RWPE2 (cell line): ENCODE measurements at regions not wholly inside any gene's neighbourhood (a gene's known extent, or its start where the extent isn't known, plus 50 kb on each side); places are given as distances from the start of the nearest gene placed in this dataset.
A peak's percentile ranks its signal among the peaks of the same experiment; 100 is the strongest.
"Not testable (repeated sequence)": the region's sequence is repeated elsewhere in the genome, so short reads cannot be mapped to it uniquely, and the experiment has no call there.

Source experiments
- ATAC-seq: fragments of 200-7000 bp; cut with Tn5 transposase; 3 replicates; pipeline ENCODE4 v1.9.1; 2021; ENCODE audit warnings: low read depth
- DNase-seq: peaks from one replicate; pipeline ENCODE4 v3.0.0-alpha.2; 2020; ENCODE audit warnings: low spot score
- H3K27ac ChIP-seq: fragments of 450-650 bp; 2 replicates; pipeline ENCODE4 v1.5.1; 2017; ENCODE audit warnings: mild to moderate bottlenecking; ENCODE audit not compliant: poor library complexity, severe bottlenecking
- H3K27me3 ChIP-seq: fragments of 250-450 bp; sonication (Bioruptor Pico); 2 replicates; pipeline ENCODE4 v1.5.1; 2021; ENCODE audit warnings: mild to moderate bottlenecking, moderate library complexity; ENCODE audit not compliant: insufficient read depth, poor library complexity, severe bottlenecking
- H3K36me3 ChIP-seq: fragments of 250-450 bp; sonication (Bioruptor Pico); 2 replicates; pipeline ENCODE4 v1.5.1; 2020; ENCODE audit warnings: low read depth, mild to moderate bottlenecking, moderate library complexity
- H3K4me1 ChIP-seq: fragments of 250-450 bp; sonication (Bioruptor Pico); 2 replicates; pipeline ENCODE4 v1.5.1; 2021; ENCODE audit warnings: mild to moderate bottlenecking, moderate library complexity; ENCODE audit not compliant: insufficient read depth, poor library complexity, severe bottlenecking
- H3K4me3 ChIP-seq: fragments of 250-450 bp; sonication (Bioruptor Pico); 2 replicates; pipeline ENCODE4 v1.5.1; 2021; ENCODE audit warnings: mild to moderate bottlenecking, moderate library complexity; ENCODE audit not compliant: severe bottlenecking
- H3K9me3 ChIP-seq: fragments of 250-450 bp; sonication (Bioruptor Pico); 2 replicates; pipeline ENCODE4 v1.5.1; 2021; ENCODE audit warnings: mild to moderate bottlenecking, moderate library complexity; ENCODE audit not compliant: severe bottlenecking
- TF ChIP-seq, protein P1 (sequence below): fragments of 450-650 bp; IDR thresholded peaks from one replicate; pipeline ENCODE4 v1.5.1; 2017; ENCODE audit warnings: mild to moderate bottlenecking, moderate library complexity; ENCODE audit not compliant: poor library complexity, severe bottlenecking

DNA sequence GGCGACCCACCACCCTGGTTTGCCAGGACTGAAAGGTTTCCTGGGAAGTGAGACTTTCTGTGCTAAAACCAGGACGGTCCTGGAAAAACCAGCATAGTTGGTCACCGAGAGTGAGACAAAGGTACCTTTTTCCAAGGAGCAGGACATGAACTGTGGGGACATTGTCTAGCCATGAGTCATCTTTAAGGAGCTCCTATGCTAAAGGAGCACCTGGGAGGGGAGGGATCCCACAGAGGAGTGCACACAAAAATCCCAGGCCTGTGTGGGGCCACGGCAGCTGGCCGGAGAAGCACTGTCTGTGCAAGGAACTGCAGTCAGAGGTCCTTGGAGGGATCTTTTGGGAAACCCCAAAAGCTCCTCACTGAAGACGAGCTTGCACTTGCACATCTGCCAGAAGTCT, 109.1 kb upstream of the PLEKHG1 start:
- Histone ChIP-seq H3K27ac (peak overlapping the region; percentile 85), H3K4me3 (no peak overlapping the region), H3K9me3 (peaks cover 3% of the 10 kb centered on the region), H3K27me3 (no peaks in the 10 kb centered on the region), H3K36me3 (no peaks in the 10 kb centered on the region), H3K4me1 (peaks cover 34% of the 10 kb centered on the region)
- DNase-seq (no peak), ATAC-seq (no peak)
- TF ChIP-seq, protein P1, sequence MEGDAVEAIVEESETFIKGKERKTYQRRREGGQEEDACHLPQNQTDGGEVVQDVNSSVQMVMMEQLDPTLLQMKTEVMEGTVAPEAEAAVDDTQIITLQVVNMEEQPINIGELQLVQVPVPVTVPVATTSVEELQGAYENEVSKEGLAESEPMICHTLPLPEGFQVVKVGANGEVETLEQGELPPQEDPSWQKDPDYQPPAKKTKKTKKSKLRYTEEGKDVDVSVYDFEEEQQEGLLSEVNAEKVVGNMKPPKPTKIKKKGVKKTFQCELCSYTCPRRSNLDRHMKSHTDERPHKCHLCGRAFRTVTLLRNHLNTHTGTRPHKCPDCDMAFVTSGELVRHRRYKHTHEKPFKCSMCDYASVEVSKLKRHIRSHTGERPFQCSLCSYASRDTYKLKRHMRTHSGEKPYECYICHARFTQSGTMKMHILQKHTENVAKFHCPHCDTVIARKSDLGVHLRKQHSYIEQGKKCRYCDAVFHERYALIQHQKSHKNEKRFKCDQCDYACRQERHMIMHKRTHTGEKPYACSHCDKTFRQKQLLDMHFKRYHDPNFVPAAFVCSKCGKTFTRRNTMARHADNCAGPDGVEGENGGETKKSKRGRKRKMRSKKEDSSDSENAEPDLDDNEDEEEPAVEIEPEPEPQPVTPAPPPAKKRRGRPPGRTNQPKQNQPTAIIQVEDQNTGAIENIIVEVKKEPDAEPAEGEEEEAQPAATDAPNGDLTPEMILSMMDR = no peak

DNA sequence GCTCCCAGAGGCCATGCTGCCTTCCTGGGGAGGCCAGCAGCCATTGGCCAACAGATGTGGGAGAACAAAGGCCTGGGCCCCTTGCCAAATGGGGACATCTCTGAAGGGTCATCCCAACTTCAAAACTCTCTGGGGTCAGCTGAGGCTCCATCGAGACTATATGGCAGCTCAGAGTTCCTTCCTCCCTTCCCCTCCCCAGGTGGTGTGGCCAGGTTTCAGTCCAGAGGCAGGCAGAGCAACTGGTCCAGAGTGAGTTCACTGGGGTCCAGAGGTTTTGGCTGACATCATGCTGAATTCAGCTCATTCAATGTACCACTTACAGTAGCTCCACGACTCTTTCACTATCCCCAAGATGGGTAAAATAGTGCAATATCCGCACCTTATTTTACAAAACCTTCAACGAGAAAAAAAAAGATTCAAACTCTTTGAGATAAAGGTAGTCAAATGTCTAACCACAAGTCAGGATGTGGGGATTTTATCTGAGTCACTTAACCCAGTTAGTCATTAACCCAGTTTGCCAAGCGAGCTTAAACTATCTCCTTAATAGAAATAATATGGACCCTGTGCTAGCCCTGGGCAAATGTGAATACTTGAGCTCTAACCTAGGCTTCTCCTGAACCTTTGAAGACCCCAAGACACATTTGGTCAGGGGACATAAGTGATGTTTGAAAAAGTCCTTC, 108.4 kb upstream of the PLEKHG1 start:
- ATAC-seq (peak; percentile 64), DNase-seq (no peak)
- H3K27ac ChIP-seq = peak overlapping the region; percentile 85
- no peaks in the 10 kb centered on the region for H3K27me3 ChIP-seq
- TF ChIP-seq, protein P1 = no peak
- H3K36me3 ChIP-seq = no peaks in the 10 kb centered on the region
- no peak overlapping the region for H3K4me3 ChIP-seq
- peaks cover 3% of the 10 kb centered on the region for H3K9me3 ChIP-seq
- peaks cover 34% of the 10 kb centered on the region for H3K4me1 ChIP-seq

DNA sequence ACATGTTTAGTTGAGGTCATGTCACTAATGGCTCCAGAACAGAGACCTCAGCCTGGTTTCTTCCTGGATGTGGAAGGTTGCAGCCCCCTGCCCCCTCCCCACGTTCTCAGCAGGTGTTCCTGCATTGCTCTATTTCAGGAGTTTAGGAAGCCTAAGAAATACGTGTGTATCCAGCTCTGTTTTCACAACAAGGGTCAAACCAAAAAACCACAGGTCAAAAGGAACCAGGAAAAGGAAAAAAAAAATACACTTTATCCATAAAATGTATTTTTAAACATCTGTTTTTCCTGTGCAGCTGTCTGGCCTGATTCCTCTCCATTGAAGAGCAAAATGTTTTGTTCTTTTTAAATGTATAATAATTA, 107.9 kb upstream of the PLEKHG1 start:
- TF ChIP-seq, protein P1 = no peak
- Histone ChIP-seq H3K4me3 (no peak overlapping the region), H3K36me3 (no peaks in the 10 kb centered on the region), H3K27me3 (no peaks in the 10 kb centered on the region), H3K9me3 (peaks cover 3% of the 10 kb centered on the region), H3K27ac (peak overlapping the region; percentile 85), H3K4me1 (peaks cover 34% of the 10 kb centered on the region)
- no peak for DNase-seq
- ATAC-seq = no peak

DNA sequence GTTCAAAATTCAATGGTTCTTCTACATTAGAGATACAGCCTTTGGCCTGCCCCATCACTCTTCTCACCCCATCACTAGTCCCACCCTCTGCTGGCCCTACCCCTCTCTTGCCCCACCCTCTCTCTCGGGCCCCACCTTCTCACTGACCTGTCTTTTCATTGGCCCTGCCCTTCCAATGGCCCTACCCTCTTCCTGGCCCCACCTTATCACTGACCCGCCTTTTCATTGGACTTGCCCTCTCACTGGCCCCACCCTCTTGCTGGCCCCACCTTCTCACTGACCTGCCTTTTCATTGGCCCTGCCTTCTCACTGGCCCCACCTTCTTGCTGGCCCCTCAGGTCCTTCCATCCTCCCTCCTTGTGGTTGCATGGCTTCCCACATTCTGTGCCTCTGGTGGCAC, 107.2 kb upstream of the PLEKHG1 start:
- Histone ChIP-seq H3K4me1 (peaks cover 34% of the 10 kb centered on the region), H3K36me3 (no peaks in the 10 kb centered on the region), H3K9me3 (peaks cover 3% of the 10 kb centered on the region), H3K27ac (peak overlapping the region; percentile 85), H3K27me3 (no peaks in the 10 kb centered on the region), H3K4me3 (no peak overlapping the region)
- peak; percentile 87 for DNase-seq
- peak; percentile 76 for ATAC-seq
- TF ChIP-seq, protein P1 = no peak

DNA sequence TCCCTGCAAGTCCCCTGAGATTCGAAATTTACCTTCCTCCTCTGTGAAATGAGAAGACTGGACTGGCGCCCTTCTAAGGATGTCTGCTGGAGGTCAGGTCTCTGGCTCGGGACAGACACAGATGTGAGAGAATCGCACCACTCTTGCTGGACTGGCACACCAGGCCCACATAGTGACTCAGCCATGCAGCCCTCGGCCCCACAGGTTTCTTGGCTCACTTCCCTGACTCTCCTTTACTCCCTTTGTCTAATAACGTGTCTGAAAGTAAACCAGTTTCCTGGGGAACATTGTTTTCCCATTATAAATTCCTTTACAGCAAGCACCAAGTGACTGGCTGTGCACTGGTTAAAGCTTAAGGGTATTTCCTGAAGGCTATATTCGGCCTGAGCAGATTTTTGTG, 106.7 kb upstream of the PLEKHG1 start:
- Histone ChIP-seq H3K36me3 (no peaks in the 10 kb centered on the region), H3K27me3 (no peaks in the 10 kb centered on the region), H3K4me1 (peaks cover 34% of the 10 kb centered on the region), H3K27ac (peak overlapping the region; percentile 85), H3K9me3 (peaks cover 3% of the 10 kb centered on the region), H3K4me3 (no peak overlapping the region)
- DNase-seq = peak; percentile 88
- TF ChIP-seq, protein P1 = no peak
- peak; percentile 79 for ATAC-seq

DNA sequence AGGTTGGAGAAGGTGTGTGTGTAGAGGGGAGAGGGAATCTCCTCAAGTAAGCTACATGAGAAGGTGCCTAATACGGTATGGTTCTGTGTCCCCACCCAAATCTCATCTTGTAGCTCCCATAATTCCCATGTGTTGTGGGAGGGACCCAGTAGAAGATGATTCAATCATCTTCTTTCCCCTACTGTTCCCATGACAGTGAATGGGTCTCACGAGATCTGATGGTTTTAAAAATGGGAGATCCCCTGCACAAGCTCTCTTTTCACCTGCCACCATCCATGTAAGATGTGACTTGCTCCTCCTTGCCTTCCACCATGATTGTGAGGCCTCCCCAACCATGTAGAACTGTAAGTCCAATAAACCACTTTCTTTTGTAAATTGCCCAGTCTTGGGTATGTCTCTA, 106.1 kb upstream of the PLEKHG1 start:
- not testable (repeated sequence) for DNase-seq, H3K36me3 ChIP-seq, ATAC-seq, H3K4me3 ChIP-seq, H3K27me3 ChIP-seq, H3K9me3 ChIP-seq
- peaks cover 34% of the 10 kb centered on the region for H3K4me1 ChIP-seq
- peak overlapping the region; percentile 85 for H3K27ac ChIP-seq
